Astrocyte of the spinal cord (primary cell): ENCODE measurements at regions not wholly inside any gene's neighbourhood (a gene's known extent, or its start where the extent isn't known, plus 50 kb on each side); places are given as distances from the start of the nearest gene placed in this dataset.

ENCODE experiments used
- DNase-seq: peaks from one replicate; pipeline ENCODE4 v3.0.0; 2011; ENCODE audit warnings: low read depth, low spot score
- H3K4me3 ChIP-seq: 2 replicates; pipeline ENCODE4 v1.5.1; 2011; ENCODE audit warnings: low read depth, mild to moderate bottlenecking, low read length, moderate library complexity
- CTCF ChIP-seq: IDR thresholded peaks from 2 replicates; pipeline ENCODE4 v1.5.1; 2012; ENCODE audit warnings: low read depth, mild to moderate bottlenecking, low read length, inconsistent platforms
- in situ Hi-C: cut with HindIII; loops from 2 replicates; pipeline ENCODE4 v1.10.0; 2017; ENCODE audit warnings: low sequenced_read_pairs

- TF ChIP-seq CTCF = no peak
- no peak overlapping the region for H3K4me3 ChIP-seq
- in situ Hi-C loops = no loop called here
- DNase-seq = no peak
These were observed 149.5 kb downstream of the PLCE1 start for GRCh38 chr10:94143261-94143660.

GRCh38 chr10:94146313-94146712 is 152.6 kb downstream of the PLCE1 start:
- TF ChIP-seq CTCF = no peak
- in situ Hi-C loops = no loop called here
- no peak overlapping the region for H3K4me3 ChIP-seq
- DNase-seq = no peak

GRCh38 chr10:94146746-94147145 is 153.0 kb downstream of the PLCE1 start:
- DNase-seq = no peak
- in situ Hi-C loops = no loop called here
- no peak for TF ChIP-seq CTCF
- no peak overlapping the region for H3K4me3 ChIP-seq

- no peak for TF ChIP-seq CTCF
- H3K4me3 ChIP-seq = no peak overlapping the region
- DNase-seq = no peak
- in situ Hi-C loops = no loop called here
These were observed 156.0 kb downstream of the PLCE1 start for GRCh38 chr10:94149702-94150101.

GRCh38 chr10:94150541-94151184 is 156.9 kb downstream of the PLCE1 start:
- no peak overlapping the region for H3K4me3 ChIP-seq
- no peak for TF ChIP-seq CTCF
- DNase-seq = no peak
- in situ Hi-C loops = no loop called here

- DNase-seq = no peak
- in situ Hi-C loops = no loop called here
- no peak overlapping the region for H3K4me3 ChIP-seq
- no peak for TF ChIP-seq CTCF
These were observed 162.1 kb downstream of the PLCE1 start for GRCh38 chr10:94155722-94156271.
